OCI-LY1 (cell line): ENCODE measurements at regions not wholly inside any gene's neighbourhood (a gene's known extent, or its start where the extent isn't known, plus 50 kb on each side); places are given as distances from the start of the nearest gene placed in this dataset.

Source experiments
- H2AFZ ChIP-seq: fragments of 200-600 bp; sonication (generic), shearing (Covaris generic); 2 replicates; pipeline ENCODE4 v1.6.0; 2014; ENCODE audit warnings: antibody characterized with exemption, mild to moderate bottlenecking, low read length
- H3F3A ChIP-seq: fragments of 200-600 bp; sonication (generic), shearing (Covaris generic); 2 replicates; pipeline ENCODE4 v1.6.0; 2014; ENCODE audit warnings: mild to moderate bottlenecking, antibody characterized with exemption, low read length, moderate library complexity; ENCODE audit not compliant: insufficient read depth
- H3K27ac ChIP-seq: fragments of 200-600 bp; sonication (generic); 2 replicates; pipeline ENCODE4 v1.5.1; 2014; ENCODE audit warnings: low read length, mixed run types, mild to moderate bottlenecking, low read depth; ENCODE audit not compliant: poor library complexity, severe bottlenecking
- H3K27me3 ChIP-seq: fragments of 200-600 bp; sonication (generic); 2 replicates; pipeline ENCODE4 v1.6.0; 2014; ENCODE audit warnings: antibody characterized with exemption, mild to moderate bottlenecking, low read length, moderate library complexity; ENCODE audit not compliant: insufficient read depth
- H3K36me3 ChIP-seq: fragments of 200-600 bp; sonication (generic); 2 replicates; pipeline ENCODE4 v1.6.1; 2014; ENCODE audit warnings: mild to moderate bottlenecking, antibody characterized with exemption, low read length, moderate library complexity, mixed read lengths; ENCODE audit not compliant: insufficient read depth
- H3K4me1 ChIP-seq: fragments of 200-600 bp; sonication (generic); 2 replicates; pipeline ENCODE4 v1.5.1; 2014; ENCODE audit warnings: mild to moderate bottlenecking, low read length, moderate library complexity; ENCODE audit not compliant: insufficient read depth, severe bottlenecking
- H3K4me2 ChIP-seq: fragments of 200-600 bp; sonication (generic), shearing (Covaris generic); 2 replicates; pipeline ENCODE4 v1.6.1; 2014; ENCODE audit warnings: low read length
- H3K4me3 ChIP-seq: fragments of 200-600 bp; sonication (generic); 2 replicates; pipeline ENCODE4 v1.5.1; 2014; ENCODE audit warnings: low read length, low read depth, mild to moderate bottlenecking, mixed read lengths; ENCODE audit not compliant: poor library complexity, severe bottlenecking
- H3K79me2 ChIP-seq: fragments of 200-600 bp; shearing (Covaris generic); 2 replicates; pipeline ENCODE4 v1.6.1; 2016; ENCODE audit warnings: mixed run types, low read length, mixed read lengths; ENCODE audit not compliant: insufficient read depth
- H3K9ac ChIP-seq: fragments of 200-600 bp; sonication (generic), shearing (Covaris generic); 2 replicates; pipeline ENCODE4 v1.6.1; 2014; ENCODE audit warnings: mild to moderate bottlenecking, low read length, mixed read lengths
- H3K9me2 ChIP-seq: fragments of 200-600 bp; sonication (generic), shearing (Covaris generic); 2 replicates; pipeline ENCODE4 v1.6.1; 2014; ENCODE audit warnings: low read depth, mild to moderate bottlenecking, low read length, mixed read lengths
- H3K9me3 ChIP-seq: fragments of 200-600 bp; shearing (Covaris generic); 2 replicates; pipeline ENCODE4 v1.6.1; 2014; ENCODE audit warnings: low read length, mixed read lengths
- H4K20me1 ChIP-seq: fragments of 200-600 bp; sonication (generic), shearing (Covaris generic); 2 replicates; pipeline ENCODE4 v1.6.0; 2016; ENCODE audit warnings: mild to moderate bottlenecking, low read length; ENCODE audit not compliant: insufficient read depth
- CTCF ChIP-seq: fragments of 200-600 bp; sonication (generic), shearing (Covaris generic); IDR thresholded peaks from 2 replicates; pipeline ENCODE4 v1.5.1; 2017; ENCODE audit warnings: mild to moderate bottlenecking, antibody characterized with exemption, low read length, moderate library complexity, mixed read lengths
- EZH2 ChIP-seq: fragments of 200-600 bp; sonication (generic), shearing (Covaris generic); IDR thresholded peaks from 2 replicates; pipeline ENCODE4 v1.8.0; 2017; ENCODE audit warnings: borderline replicate concordance, mixed run types, mild to moderate bottlenecking, antibody characterized with exemption, low read length, moderate library complexity, mixed read lengths

GRCh38 chr20:7323957-7324356, 556.5 kb downstream of the BMP2 start:
- H3K27ac ChIP-seq: no peak overlapping the region
- H2AFZ ChIP-seq: no peak overlapping the region
- H3K36me3 ChIP-seq: no peaks in the 10 kb centered on the region
- H3K4me1 ChIP-seq: no peaks in the 10 kb centered on the region
- TF ChIP-seq CTCF: no peak
- TF ChIP-seq EZH2: no peak
- no peaks in the 10 kb centered on the region for H3K9me2 ChIP-seq
- no peaks in the 10 kb centered on the region for H3K9me3 ChIP-seq
- no peaks in the 10 kb centered on the region for H3K79me2 ChIP-seq
- no peaks in the 10 kb centered on the region for H3K27me3 ChIP-seq
- no peaks in the 10 kb centered on the region for H4K20me1 ChIP-seq
- no peaks in the 10 kb centered on the region for H3F3A ChIP-seq
- no peak overlapping the region for H3K4me3 ChIP-seq
- H3K4me2 ChIP-seq: no peak overlapping the region
- no peak overlapping the region for H3K9ac ChIP-seq

- Histone ChIP-seq H4K20me1 (no peaks in the 10 kb centered on the region), H3F3A (no peaks in the 10 kb centered on the region)
- no peak for TF ChIP-seq EZH2
- no peak for TF ChIP-seq CTCF
Observed at GRCh38 chr20:7327810-7328209, 560.3 kb downstream of the BMP2 start.

GRCh38 chr20:7330850-7331249, 563.4 kb downstream of the BMP2 start:
- Histone ChIP-seq H3K4me1 (no peaks in the 10 kb centered on the region), H3K9ac (no peak overlapping the region), H4K20me1 (no peaks in the 10 kb centered on the region), H3K27ac (no peak overlapping the region), H3K9me3 (no peaks in the 10 kb centered on the region), H3K36me3 (no peaks in the 10 kb centered on the region), H3K79me2 (no peaks in the 10 kb centered on the region), H2AFZ (no peak overlapping the region), H3F3A (no peaks in the 10 kb centered on the region), H3K27me3 (no peaks in the 10 kb centered on the region), H3K4me3 (no peak overlapping the region), H3K9me2 (no peaks in the 10 kb centered on the region), H3K4me2 (no peak overlapping the region)
- no peak for TF ChIP-seq CTCF
- no peak for TF ChIP-seq EZH2

More at GRCh38 chr20:7327810-7328209, 560.3 kb downstream of the BMP2 start:
- no peak overlapping the region for H3K4me3 ChIP-seq
- H3K36me3 ChIP-seq: no peaks in the 10 kb centered on the region
- no peaks in the 10 kb centered on the region for H3K27me3 ChIP-seq
- H3K4me2 ChIP-seq: no peak overlapping the region
- H3K79me2 ChIP-seq: no peaks in the 10 kb centered on the region
- no peak overlapping the region for H3K27ac ChIP-seq
- no peak overlapping the region for H2AFZ ChIP-seq
- H3K9me2 ChIP-seq: no peaks in the 10 kb centered on the region
- no peaks in the 10 kb centered on the region for H3K9me3 ChIP-seq
- no peak overlapping the region for H3K9ac ChIP-seq
- H3K4me1 ChIP-seq: no peaks in the 10 kb centered on the region
